Epithelial cell of proximal tubule (primary cell): ENCODE measurements at regions not wholly inside any gene's neighbourhood (a gene's known extent, or its start where the extent isn't known, plus 50 kb on each side); places are given as distances from the start of the nearest gene placed in this dataset.

Experiments used
- DNase-seq: peaks from one replicate; pipeline ENCODE4 v3.0.0-alpha.2; 2011; ENCODE audit warnings: low read depth
- H3K4me3 ChIP-seq: 2 replicates; pipeline ENCODE4 v1.5.1; 2011; ENCODE audit warnings: low read depth, mild to moderate bottlenecking, low read length
- CTCF ChIP-seq: conservative IDR thresholded peaks from 2 replicates; pipeline ENCODE4 v1.5.1; 2012; ENCODE audit warnings: low read depth, mild to moderate bottlenecking, low read length

GRCh38 chr3:150152567-150152966 lies 181.9 kb upstream of the PFN2 start:
- TF ChIP-seq CTCF: no peak
- no peak for DNase-seq
- H3K4me3 ChIP-seq: no peak overlapping the region

GRCh38 chr3:150150633-150151032 lies 179.9 kb upstream of the PFN2 start:
- H3K4me3 ChIP-seq: no peak overlapping the region
- TF ChIP-seq CTCF: no peak
- no peak for DNase-seq

GRCh38 chr3:150149651-150150051 lies 179.0 kb upstream of the PFN2 start:
- TF ChIP-seq CTCF: no peak
- no peak overlapping the region for H3K4me3 ChIP-seq
- DNase-seq: peak; percentile 61

GRCh38 chr3:150148227-150148626 lies 177.5 kb upstream of the PFN2 start:
- DNase-seq: no peak
- TF ChIP-seq CTCF: no peak
- H3K4me3 ChIP-seq: no peak overlapping the region

GRCh38 chr3:150147776-150148175 lies 177.1 kb upstream of the PFN2 start:
- DNase-seq: no peak
- no peak overlapping the region for H3K4me3 ChIP-seq
- no peak for TF ChIP-seq CTCF

GRCh38 chr3:150146991-150147761 lies 176.5 kb upstream of the PFN2 start:
- DNase-seq: peak; percentile 30
- no peak for TF ChIP-seq CTCF
- H3K4me3 ChIP-seq: no peak overlapping the region

- DNase-seq: no peak
- TF ChIP-seq CTCF: no peak
- no peak overlapping the region for H3K4me3 ChIP-seq
Measured at GRCh38 chr3:150145659-150146058, 175.0 kb upstream of the PFN2 start.
